Astrocyte of the cerebellum (primary cell): ENCODE measurements at regions not wholly inside any gene's neighbourhood (a gene's known extent, or its start where the extent isn't known, plus 50 kb on each side); places are given as distances from the start of the nearest gene placed in this dataset.

ENCODE experiments used
- DNase-seq: peaks from one replicate; pipeline ENCODE4 v3.0.0-alpha.2; 2011; ENCODE audit warnings: low read depth
- H3K4me3 ChIP-seq: 2 replicates; pipeline ENCODE4 v1.5.1; 2011; ENCODE audit warnings: mild to moderate bottlenecking, low read depth, low read length, moderate library complexity
- CTCF ChIP-seq: IDR thresholded peaks from 2 replicates; pipeline ENCODE4 v1.5.1; 2012; ENCODE audit warnings: low read length, low read depth, moderate library complexity, mild to moderate bottlenecking; ENCODE audit errors: missing control alignments
- in situ Hi-C: cut with HindIII; loops from 2 replicates; pipeline ENCODE4 v1.10.0; 2017; ENCODE audit warnings: low sequenced_read_pairs

- in situ Hi-C loops: no loop called here
- no peak for TF ChIP-seq CTCF
- no peak overlapping the region for H3K4me3 ChIP-seq
Observed at GRCh38 chr6:37551867-37552266, 52.2 kb upstream of the CCDC167 start.

GRCh38 chr6:37551446-37551845, 51.8 kb upstream of the CCDC167 start:
- TF ChIP-seq CTCF: no peak
- in situ Hi-C loops: no loop called here
- DNase-seq: no peak
- H3K4me3 ChIP-seq: no peak overlapping the region

More at GRCh38 chr6:37551867-37552266, 52.2 kb upstream of the CCDC167 start:
- DNase-seq: no peak

- TF ChIP-seq CTCF: no peak
- in situ Hi-C loops: no loop called here
- no peak overlapping the region for H3K4me3 ChIP-seq
- no peak for DNase-seq
Observed at GRCh38 chr6:37551002-37551401, 51.3 kb upstream of the CCDC167 start.

- DNase-seq: peak; percentile 33
- in situ Hi-C loops: no loop called here
- TF ChIP-seq CTCF: no peak
- H3K4me3 ChIP-seq: no peak overlapping the region
Observed at GRCh38 chr6:37550191-37550831, 50.6 kb upstream of the CCDC167 start.

GRCh38 chr6:37549558-37549957, 49.9 kb upstream of the CCDC167 start:
- in situ Hi-C loops: no loop called here
- DNase-seq: no peak
- H3K4me3 ChIP-seq: no peak overlapping the region
- TF ChIP-seq CTCF: no peak
